EH (cell line): ENCODE measurements at regions not wholly inside any gene's neighbourhood (a gene's known extent, or its start where the extent isn't known, plus 50 kb on each side); places are given as distances from the start of the nearest gene placed in this dataset.
A peak's percentile ranks its signal among the peaks of the same experiment; 100 is the strongest.

Experiments
- DNase-seq: peaks from one replicate; pipeline ENCODE4 v3.0.0-alpha.2; 2015; ENCODE audit warnings: low read depth

DNA sequence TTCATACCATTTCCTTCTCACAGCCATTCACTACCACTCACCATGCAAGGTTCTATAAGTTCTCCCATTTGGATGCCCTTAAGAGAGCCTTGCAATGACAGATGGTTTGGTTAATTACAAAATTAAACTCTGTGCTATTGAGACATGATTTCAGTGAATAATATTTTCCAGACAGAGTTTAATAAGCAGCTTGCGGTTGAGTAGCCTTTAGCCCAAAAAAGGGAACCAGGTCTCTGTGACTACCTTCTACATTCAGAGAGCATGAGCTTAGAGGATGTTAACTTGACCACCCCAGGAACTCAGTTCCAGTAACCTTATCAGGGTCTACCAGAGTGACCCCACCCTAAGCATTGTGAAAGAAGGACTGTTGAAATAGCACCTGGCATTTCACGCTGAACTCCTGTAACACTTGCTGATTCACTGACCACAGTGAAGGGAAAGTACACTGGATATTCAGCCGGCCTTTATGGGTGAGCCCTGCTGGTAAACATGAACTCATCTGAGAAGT lies 1173.1 kb upstream of the ZEB2 start:
- peak; percentile 40 for DNase-seq

- DNase-seq = no peak
These were observed 1171.7 kb upstream of the ZEB2 start for GRCh38 chr2:145691659-145692058.

- no peak for DNase-seq
These were observed 1170.4 kb upstream of the ZEB2 start for GRCh38 chr2:145690183-145690778.

DNA sequence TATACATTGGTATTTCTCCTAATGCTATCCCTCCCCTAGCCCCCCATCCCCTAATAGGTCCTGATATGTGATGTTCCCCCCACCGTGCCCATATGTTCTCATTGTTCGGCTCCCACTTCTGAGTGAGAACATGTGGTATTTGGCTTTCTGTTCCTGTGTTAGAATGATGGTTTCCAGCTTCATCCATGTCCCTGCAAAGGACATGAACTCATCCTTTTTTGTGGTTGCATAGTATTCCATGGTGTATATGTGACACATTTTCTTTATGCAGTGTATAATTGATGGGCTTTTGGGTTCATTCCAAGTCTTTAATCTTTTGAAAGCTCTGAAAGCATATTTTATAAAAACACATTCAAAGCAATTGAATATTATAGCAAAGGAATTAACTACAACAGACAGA lies 1169.4 kb upstream of the ZEB2 start:
- no peak for DNase-seq

GRCh38 chr2:145688156-145688555 lies 1168.2 kb upstream of the ZEB2 start:
- no peak for DNase-seq

- peak; percentile 12 for DNase-seq
These were observed 1167.7 kb upstream of the ZEB2 start for GRCh38 chr2:145687442-145688134.

DNA sequence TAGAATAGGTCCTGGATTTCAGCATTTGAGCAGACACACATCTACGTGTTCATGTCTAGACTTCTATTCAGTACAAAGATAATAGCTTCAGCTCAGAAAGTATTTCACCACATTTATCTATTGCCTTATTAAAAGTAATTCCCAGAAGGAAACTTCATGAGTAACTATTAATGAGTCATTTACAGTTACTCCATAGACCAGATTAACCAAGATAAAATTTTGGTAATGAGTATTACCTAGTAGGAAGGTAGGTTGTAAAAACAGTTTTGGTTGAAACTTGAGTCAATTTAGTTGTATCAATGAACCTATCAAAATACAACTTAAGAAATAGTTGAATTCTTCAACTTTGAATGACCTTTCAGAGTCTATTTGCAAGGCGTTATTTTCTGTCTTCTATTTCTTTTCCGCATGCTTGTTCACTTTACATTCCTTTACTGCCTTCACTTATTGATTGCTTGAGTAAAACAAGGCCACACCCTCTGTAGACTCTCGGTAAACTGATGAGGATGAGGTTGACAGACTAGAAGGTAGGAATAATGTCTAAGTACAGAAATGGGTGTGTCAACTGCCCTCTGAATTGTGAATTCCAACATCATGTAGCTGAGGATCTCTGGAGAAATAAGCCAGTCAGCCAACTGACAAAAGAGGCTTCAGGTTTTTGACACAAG lies 1165.6 kb upstream of the ZEB2 start:
- peak; percentile 6 for DNase-seq

- DNase-seq = peak; percentile 36
These were observed 1162.7 kb upstream of the ZEB2 start for GRCh38 chr2:145682546-145683157.

DNA sequence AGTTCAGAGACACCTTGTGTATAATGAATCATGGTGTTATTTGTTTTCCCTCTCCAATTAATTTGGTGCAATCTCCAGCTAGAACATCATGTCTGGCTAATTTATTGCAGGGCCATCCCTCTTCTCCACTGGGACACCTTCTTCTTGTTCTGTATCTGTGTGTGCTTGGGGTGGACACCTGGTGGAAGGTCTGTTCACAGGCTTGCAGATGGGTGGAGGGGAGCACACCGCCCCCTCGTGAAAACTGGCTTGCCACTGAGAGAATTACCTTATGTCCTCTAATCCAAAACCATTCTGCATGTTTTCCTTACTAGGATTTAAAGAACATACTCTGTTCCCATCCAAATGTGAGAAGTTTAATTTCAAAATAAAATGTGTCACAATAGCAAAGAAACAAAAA lies 1160.4 kb upstream of the ZEB2 start:
- no peak for DNase-seq

- DNase-seq = no peak
These were observed 1157.5 kb upstream of the ZEB2 start for GRCh38 chr2:145677371-145677770.

DNA sequence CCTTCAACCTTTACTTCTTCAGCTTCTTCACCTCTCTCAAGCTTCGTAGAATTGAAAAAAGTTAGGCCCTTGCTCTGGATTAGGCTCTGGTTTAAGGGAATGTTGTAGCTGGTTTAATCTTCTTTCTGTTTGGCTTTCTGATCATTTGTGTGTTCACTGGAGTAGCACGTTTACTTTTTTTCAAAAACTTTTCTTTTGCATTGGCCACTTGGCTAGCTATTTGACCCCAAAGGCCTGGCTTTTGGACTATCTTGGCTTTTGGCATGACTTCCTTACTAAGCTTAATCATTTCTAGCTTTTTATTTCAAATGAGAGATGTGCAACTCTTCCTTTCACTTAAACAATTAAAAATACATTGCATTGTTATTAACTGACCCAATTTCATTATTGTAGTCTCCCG lies 1154.8 kb upstream of the ZEB2 start:
- DNase-seq = no peak

- DNase-seq = no peak
These were observed 1149.4 kb upstream of the ZEB2 start for GRCh38 chr2:145669301-145669700.

- no peak for DNase-seq
These were observed 1146.6 kb upstream of the ZEB2 start for GRCh38 chr2:145666552-145666951.

- DNase-seq = no peak
These were observed 1137.3 kb upstream of the ZEB2 start for GRCh38 chr2:145657265-145657664.

DNA sequence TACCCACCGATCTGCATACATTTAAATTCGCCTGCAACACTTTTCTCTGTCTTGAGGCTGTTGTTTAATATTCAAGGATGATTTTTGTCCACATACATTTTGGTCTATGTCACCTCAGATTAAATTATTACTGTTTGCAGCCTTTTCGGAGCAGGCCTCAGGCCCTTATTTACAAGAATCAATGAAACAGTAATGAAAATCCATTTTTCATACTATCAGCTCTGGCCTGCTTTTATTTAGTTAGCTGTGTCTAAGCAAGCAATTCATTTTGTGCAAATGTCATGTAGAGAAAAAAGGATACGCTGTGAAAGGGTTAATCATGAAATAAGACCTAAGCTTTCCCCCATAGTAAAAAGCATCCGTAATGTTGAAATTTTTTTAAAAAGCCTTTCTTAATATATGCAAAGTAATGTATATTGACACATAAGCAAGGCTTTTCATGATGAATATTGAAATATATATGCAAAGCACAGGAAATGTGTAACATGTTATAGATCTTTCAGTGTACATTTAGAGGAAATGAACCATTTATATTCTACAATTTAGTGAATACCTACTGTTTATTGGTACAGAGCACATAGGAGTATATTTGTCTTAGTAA lies 1135.3 kb upstream of the ZEB2 start:
- DNase-seq = no peak

GRCh38 chr2:145654746-145655145 lies 1134.8 kb upstream of the ZEB2 start:
- peak; percentile 34 for DNase-seq

GRCh38 chr2:145654156-145654555 lies 1134.2 kb upstream of the ZEB2 start:
- DNase-seq = no peak

DNA sequence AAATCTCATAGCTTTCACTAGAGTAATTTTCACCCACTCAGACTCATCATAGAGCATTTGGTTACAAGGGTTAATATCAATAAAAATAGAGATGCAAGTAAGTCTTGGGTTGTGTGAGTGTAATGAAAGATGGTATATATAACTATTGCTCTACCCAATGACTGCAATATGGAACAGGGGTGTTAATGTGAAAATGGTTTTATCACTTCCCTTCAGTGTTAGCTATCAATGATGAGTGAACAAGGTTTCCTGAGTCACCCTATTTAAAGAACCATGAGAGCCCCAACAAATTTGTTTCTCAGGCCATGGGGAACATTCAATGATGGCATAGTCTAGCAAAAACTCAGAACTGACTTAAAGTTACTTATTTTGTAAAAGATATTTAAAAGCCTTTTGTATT lies 1133.6 kb upstream of the ZEB2 start:
- no peak for DNase-seq

GRCh38 chr2:145652571-145653545 lies 1132.9 kb upstream of the ZEB2 start:
- DNase-seq = peak; percentile 77

DNA sequence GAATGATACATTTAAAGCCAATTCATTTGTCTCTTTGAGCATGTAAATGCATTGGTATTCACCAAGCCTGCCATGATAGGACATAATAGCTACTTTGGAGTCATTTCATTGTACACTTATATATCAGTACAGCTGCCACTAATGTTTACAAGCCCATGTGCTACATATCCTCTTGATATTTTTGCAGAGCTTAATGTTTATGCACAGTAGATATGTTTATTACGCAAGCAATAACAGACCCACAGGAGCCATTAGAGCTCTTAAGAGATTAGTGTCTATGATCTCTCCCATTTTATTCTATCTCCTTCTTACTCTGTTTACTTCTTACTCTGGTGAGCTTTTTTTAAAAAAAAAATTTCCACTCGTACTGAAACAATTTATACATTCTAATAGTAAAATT lies 1132.1 kb upstream of the ZEB2 start:
- no peak for DNase-seq

DNA sequence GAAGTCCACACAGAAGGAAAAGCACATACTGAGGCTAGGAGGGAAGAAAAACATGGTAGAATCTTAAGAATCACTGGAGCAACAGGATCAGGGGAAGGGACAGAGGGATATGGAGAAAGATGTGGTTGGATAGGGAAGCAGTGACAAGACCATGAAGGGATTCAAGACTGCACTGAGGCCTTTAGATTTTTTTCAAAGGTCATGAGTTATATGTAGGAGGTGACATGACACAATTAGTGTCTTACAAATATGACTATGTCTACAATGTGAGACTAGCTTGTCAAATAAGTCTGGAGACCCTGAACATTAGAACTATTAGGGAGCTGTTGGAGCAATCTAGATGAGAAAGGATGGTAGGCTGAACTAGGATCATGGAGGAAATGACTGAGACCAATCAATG lies 1130.3 kb upstream of the ZEB2 start:
- DNase-seq = no peak
